HG03064 (cell line): ENCODE measurements at regions not wholly inside any gene's neighbourhood (a gene's known extent, or its start where the extent isn't known, plus 50 kb on each side); places are given as distances from the start of the nearest gene placed in this dataset.

Source experiments
- ATAC-seq: cut with Tn5 transposase; IDR thresholded peaks from one replicate; pipeline ENCODE4 v1.9.1; 2021; ENCODE audit warnings: low read depth; ENCODE audit not compliant: unreplicated experiment

DNA sequence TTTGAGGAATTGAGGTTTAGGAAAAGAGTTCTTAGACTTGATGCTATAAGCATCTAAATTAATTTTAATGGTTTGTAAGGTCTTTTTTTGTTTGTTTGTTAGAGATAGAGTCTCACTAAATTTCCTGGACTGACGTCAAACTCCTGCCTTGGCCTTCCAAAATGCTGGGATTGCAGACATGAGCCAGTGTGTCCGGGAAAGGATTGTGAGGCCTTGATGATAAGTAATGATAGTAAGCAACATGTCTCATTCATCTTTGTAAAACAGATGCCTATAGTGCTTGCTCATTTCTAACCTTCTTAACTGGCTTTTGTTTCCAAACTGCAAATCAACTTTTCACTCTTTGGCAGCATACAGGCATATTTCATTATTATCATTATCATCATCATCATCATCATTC is 176.0 kb upstream of the KCND2 start:
- no peak for ATAC-seq

DNA sequence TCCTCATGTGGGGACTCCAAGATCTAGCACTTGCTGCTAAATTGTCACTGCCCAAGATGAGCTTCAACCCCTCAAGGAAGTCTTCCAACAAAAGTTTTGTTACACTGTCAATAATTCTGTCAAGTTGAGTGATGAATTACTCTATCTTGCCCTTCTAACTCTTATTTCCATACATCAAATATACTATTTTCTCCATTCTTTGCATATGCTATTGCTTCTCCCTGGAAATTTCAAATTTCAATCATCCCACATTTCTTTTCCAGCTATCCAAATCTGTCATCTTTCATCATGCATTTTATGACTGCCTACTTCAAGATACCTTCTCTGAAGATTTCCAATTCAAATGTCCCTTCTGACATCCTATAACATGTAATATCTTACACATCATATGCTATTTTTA is 175.2 kb upstream of the KCND2 start:
- no peak for ATAC-seq

DNA sequence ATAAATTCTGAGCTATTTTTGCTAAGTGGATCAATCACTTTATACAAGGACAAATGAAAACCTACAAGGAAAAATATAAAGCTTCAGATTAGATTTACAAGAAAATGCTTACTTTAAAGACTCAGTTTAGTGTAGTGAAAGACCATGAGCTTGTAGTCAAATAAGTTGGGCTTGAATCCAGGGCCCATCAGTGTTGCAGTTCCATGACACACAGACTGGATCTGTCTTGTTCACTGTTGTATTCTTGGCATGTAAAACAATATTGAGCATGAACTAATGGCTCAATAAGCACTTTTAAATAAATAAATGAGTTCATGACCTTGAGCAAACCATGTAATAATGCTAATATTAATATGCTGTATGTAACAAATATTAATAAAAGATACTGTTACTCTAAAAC is 164.6 kb upstream of the KCND2 start:
- ATAC-seq, result no peak

DNA sequence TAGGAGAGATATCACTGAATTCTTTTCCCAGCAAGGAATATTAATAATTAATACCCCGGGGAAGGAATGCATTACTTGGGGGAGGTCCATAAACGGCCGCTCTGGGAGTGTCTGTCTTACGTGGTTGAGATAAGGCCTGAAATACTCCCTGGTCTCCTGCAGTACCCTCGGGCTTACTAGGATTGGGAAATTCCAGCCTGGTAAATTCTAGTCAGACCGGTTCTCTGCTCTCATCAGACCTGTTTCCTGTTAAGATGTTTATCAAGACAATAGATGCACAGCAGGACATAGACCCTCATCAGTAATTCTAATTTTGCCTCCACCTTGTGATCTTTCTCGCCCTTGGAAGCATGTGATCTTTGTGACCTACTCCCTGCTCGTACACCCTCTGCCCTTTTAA is 162.8 kb upstream of the KCND2 start:
- no peak for ATAC-seq

DNA sequence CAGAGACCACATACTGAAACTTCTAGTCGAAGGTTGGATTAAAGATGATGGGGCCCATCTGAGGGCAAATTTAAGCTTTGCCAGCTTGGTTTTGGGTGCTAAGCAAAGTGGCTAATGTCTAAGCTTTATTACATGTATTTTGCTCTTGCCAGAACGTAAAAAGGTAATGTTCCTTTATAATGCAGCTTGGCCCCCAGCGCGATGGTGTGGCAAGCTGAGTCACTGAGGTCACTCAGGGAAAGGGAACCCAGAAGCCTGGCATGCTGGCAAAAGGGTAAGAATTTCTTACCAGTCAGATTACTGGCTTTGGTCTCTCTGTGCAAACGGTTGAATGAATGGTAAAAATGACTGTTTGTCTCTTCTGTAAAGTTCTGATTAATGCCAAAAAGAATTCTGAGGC is 158.3 kb upstream of the KCND2 start:
- ATAC-seq, result no peak

DNA sequence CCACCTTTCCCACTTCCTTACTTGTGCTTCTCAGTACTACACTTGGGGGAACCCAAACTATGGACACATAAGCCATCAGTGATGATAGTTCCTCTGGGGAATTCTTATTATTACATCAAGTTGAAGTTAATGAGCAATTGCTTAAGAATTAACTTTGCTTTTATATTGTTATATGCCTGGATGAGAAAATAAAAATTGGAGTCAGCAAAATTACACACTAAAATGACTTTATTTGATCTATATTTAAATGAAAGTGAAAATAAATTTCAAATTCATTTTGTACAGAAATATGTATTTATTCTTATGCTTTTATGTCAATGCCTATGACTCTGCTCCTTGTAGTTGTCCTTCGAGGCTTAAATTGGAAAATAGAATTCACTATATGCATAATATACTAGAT is 149.4 kb upstream of the KCND2 start:
- ATAC-seq, result no peak

DNA sequence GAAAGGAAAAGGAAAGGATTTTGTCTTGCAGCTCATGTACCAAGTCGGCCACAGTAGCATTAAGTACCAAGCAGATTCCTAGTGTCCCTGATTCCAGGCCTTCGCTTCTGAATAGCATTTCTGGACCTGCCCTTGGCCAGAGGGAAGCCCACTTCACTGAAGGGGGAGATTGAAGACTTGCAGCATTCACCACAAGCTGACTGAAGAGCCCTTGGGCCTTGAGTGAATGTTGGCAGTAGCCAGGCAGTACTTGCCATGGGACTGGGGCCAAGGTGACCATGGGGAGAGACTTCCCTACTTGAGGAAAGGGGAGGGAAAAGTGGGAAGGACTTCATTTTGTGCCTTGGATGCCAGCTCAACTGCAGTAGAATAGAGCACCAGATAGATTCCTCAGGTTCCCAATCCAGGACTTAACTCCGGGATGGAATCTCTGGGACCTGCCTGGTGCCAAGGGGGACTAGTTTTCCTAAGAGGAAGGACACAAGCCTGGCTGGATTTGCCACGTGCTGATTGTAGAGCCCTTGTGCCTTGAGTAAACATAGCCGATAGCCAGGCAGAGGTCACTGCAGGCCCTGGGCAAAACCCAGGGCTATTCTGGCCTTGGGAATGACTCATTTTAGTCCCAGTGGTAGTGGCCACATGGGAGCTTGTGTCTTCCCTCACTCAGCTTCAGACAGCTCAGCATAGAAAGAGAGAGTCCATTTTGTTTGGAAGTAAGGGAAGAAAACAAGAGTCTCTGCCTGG is 141.7 kb upstream of the KCND2 start:
- ATAC-seq, result no peak

DNA sequence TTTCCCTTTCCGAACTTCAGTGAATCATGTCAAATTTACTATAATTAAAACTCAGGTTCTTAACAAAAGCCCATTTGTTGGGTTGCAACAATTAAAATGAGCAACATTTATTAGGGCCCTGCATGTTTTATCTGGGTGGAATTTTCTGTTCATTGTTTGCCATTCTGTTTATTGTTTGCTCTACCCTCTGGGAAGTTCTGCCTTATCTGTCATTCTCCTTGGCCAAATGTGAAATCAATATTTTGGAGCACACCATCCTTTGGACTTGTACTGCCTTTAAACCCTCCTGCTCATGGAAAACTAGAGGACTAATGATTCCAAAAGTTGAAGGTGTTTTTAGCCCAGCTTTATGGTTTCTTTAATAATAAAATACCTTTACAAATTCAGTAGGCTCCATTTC is 134.5 kb upstream of the KCND2 start:
- no peak for ATAC-seq

DNA sequence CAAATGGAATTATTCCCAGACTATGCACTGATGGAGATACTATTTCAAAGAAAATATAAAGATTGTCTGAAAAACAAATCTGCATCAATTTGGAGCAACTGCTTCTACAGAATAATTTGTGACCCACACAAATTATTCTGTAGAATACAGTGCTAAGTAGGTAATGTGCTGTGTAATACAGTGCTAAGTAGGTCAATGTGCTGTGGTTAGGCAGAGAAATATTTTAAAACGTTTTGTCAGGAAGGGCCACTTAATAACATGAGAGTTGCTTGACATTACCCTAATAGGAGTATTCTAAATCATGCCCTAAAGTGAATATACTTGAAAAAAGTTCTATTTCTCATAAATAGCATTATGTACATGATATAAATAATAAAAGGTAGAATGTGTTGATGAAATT is 116.5 kb upstream of the KCND2 start:
- ATAC-seq, result no peak

DNA sequence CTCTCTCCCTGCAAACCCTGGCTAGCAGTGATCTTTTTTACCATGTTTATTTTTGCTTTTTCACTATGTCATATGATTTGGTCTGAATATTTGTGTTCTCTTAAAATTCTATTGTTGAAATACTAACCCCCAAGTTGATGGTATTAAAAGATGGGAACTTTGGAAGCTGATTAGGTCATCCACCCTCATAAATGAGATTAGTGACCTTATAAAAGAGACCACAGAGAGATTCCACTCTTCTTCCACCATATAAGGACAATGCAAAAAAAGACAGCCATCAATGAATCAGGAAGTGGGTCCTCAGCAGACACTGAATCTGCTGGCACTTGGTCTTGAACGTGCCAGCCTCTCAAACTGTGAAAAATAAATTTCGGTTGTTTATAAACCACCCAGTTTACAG is 112.8 kb upstream of the KCND2 start:
- no peak for ATAC-seq

DNA sequence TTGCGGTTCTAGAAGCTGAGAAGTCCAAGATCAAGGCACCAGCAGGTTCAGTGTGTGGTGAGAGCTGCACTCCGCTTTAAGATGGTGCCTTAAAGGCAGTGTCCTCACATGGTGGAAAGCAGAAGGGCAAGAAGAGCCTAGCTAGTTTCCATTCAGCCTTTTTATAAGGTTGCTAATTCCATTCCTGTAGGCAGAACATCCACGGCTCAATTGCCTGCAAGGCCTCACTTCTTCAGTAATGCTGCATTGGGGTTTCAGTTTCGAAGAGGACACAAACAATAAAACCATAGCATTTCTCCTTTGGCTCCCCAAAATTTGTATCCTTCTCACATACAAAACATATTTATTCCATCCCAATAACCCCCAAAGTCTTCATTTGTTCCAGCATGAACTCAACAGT is 109.5 kb upstream of the KCND2 start:
- ATAC-seq, result no peak

DNA sequence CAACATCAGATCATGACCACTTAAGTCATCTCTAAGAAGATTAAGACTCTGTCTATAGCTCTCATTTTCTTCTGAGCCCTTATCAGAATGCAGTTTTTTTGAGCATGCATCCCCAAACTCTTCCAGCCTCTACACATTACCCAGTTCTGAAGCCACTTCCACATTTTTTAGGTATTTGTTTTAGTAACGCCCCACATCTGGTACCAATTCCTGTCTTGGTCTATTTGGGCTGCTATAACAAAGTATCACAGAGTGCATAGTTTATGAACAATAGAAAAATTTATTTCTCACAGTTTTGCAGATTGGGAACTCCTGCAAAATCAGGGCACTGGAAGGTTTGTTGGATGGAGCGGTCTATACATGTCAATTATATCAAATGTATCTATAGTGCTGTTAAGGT is 107.7 kb upstream of the KCND2 start:
- no peak for ATAC-seq

DNA sequence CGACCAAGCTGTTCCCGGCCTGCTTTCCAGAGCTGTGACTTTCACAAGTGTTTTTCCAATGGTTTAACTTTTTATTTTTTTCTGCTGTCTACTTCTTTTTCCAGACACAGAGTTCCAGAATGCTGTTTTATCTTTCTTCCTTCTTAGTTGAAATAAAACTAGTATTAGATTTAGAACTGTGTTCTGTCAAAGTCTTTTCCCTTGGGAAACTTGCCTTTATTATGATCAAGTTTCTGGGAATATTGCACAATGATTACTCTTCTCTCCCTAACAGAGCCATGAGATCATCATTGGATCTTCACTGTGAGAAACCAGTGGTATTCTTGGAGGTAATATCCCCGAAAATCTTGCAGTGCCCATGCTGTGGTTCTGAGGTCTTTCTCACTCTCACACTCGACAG is 104.9 kb upstream of the KCND2 start:
- no peak for ATAC-seq

DNA sequence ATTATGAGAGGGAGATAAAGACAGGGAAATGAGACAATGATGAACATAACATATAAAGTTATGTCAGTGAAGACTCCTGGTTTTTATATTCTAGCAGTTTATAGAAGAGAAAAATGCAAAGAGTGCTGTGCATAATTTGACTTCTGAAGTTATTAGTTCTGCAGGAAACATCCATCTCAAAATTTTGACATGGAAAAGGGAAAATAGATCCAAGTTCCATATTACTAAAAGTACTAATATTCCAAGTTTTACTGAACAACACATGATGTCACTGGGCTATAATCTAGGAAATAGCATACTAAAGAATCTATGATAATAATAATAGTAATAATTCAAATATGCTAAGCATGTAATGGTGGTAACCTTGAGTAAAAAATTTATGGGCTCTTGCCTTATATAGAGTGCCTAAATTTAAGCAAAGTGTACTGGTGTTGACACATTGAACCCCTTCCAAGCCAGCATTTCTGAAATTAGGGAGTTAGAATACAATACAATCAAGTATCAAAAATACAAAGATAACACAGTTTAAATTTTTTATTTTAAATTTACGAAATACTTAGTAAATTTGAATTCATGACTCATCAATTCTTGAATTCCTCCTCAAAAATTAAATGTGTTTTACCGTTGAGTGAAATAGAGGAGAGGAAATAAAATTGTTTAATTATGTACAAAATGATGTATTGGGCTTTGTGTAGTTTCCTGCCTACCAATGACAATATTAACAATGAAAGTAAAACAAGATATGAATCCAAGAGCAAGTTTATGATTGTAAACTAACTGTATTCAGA is 102.8 kb upstream of the KCND2 start:
- ATAC-seq, result no peak

DNA sequence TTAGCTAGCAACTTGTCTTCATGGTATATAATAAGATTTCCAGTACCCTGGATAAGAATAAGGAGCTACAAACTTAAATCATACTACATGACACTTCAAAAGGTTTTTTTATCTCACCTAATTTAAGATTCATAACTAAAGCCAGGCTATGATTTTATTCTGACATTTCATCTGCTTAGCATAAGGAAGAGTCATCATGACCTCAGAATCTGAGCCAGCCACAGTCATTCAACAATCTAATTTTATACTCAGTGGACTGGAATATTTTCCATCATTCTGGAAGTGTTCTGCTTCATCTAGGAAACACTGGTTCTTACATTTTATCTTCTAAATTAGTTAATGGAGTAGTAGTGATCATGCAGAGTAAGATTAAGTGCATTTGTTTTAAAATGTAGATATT is 102.1 kb upstream of the KCND2 start:
- ATAC-seq, result no peak

DNA sequence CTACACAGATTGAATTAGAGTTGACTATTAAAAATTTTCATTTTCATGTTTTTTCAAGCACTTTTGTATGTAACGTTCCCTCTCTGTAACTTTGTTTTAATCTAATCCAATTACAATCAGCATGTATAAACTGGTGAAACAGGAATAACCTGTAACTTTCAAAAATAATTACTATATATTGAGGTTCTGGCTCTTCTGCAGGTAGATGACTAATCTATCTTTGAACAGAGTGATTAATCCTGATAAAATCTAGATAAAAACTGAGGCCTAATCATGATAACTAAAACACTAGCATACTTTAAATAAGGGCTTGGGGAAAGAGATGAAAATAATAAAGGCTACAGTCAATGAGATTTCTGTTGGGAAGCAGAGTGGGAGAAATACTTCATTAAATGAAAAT is 101.6 kb upstream of the KCND2 start:
- no peak for ATAC-seq

DNA sequence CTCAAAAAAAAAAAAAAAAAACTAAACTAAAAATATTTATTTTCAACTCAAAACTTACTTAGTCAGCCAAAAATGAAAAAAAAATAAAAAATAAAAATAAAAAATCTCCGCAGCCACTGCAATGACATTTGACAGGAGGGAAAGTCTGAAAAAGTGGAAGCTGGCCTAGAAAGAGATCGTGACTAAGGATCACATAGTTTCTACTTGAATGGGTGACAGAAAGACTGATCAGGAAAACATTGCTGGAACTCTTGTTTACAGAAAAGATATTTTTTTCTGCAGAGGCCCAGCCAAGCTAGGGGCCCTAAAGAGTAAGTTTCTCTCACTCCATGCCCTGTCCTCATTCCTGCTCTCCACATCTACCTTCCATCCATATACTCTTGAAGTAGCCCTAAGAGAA is 92.8 kb upstream of the KCND2 start:
- no peak for ATAC-seq

DNA sequence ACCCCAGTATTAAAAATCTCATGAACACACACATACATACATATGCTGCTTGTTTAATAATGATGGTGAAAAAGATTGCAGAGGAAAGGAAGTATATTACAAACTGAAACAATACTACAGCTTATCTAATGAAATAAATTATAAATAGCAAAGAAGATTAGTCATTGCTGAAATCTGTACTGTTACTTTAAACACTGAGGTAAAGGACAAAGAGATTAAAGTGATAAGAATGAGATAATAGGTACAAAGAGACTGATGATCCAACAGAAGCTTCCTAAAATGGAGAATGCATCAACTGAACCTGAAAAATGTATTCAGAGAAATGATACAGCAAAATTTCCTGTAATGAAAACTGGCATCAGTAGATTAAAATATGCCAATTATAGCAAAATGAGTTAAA is 91.5 kb upstream of the KCND2 start:
- ATAC-seq, result no peak

DNA sequence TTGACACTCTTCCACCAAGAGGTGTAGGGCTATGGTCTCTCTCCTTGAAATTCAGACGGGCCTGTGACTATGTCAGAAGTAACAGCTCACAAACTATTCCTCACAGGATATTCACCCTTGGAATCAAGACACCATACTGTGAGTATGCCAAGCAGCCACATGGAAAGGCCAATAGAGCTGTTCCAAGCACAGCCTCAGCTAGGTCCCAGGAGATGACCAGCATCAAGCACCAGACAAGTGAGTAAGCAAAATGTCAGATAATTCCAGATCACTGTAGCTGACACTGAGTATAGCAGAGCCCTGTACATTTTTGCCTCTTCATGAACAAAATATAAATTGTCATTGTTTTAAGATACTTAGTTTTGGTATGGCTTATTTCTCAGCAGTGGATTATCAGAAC is 88.1 kb upstream of the KCND2 start:
- no peak for ATAC-seq

DNA sequence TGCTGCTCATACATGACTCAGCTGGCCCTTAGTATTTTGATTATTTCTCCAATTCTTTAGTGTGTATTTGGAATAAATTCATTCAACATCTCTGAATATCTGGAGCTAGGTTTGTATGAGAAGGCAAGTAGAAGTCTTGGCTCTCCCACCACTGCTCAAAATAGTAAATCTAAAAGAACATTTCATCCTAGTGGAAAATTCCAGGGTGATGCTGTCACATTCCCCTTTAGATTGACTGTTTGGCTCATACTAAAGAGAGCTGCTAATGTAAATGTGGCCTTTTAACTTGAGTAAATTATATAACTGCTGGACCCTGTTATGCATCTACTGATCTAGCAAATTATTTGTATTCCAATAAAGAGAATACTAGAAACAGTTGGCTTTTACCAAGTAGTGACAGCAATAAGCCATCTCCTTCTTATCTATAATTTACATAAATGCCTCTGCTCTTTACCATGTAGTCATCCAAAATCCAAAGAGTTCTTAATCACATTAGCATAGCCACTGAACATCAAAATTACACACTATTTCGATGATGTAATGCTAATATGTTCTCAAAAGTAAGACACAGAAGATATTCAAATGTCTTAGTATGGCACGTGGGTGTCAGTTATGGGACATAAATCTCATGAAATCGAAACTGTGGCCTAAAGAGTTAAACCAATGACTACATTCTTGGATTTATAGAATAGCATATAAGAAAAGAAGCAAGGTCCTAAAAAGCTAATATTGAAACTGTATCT is 86.9 kb upstream of the KCND2 start:
- ATAC-seq, result no peak

DNA sequence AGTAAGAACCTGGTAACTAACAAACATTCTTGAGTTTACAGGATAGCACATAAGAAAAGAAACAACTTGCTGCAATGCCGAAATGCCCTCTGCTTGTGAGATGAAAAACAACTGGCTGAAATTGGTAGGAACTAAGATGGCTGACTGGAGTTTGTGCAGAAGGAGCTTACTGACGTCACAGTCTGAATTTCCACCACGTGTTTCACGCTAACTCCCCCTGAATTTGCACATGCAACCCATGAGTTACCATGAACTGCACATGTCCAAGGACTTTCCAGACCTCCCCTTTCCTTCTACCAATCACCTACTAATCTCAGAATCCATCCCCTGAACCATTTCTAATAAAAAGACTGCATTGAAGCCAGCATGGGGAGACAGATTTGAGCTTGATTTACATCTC is 86.3 kb upstream of the KCND2 start:
- ATAC-seq, result no peak

DNA sequence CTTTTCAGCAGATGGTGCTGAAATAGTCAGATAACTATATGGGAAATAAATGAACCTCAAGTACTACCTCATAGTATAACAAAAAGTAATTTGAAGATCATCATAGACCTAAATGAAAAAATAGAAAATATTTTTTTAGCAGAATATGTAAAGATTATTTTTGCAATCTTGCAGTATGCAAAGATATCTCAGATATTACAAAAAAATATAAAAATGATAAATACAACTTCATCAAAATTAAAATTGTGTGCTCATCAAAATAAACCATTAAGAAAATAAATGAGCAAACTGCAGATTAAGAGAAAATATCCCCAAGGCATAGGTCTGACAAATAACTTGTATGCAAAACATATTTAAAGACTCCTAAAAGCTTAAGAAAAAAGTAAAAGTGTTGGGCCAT is 83.4 kb upstream of the KCND2 start:
- ATAC-seq, result no peak
